NCI-H2196 treated with DMSO at 0.1 percent for 48 hours (cell line): ENCODE measurements at regions not wholly inside any gene's neighbourhood (a gene's known extent, or its start where the extent isn't known, plus 50 kb on each side); places are given as distances from the start of the nearest gene placed in this dataset.
A peak's percentile ranks its signal among the peaks of the same experiment; 100 is the strongest.

Experiments
- DNase-seq: peaks from one replicate; lab custom pipeline; 2025; ENCODE audit not compliant: unreplicated experiment; lab: John Stamatoyannopoulos, UW

- DNase-seq = no peak
Observed at GRCh38 chr20:61162451-61162850, 89.6 kb upstream of the CDH4 start.

- no peak for DNase-seq
Observed at GRCh38 chr20:61163031-61163430, 89.0 kb upstream of the CDH4 start.

- DNase-seq = no peak
Observed at GRCh38 chr20:61166324-61166723, 85.7 kb upstream of the CDH4 start.

GRCh38 chr20:61168605-61169004 lies 83.5 kb upstream of the CDH4 start:
- no peak for DNase-seq

GRCh38 chr20:61169874-61170273 lies 82.2 kb upstream of the CDH4 start:
- no peak for DNase-seq

- no peak for DNase-seq
Observed at GRCh38 chr20:61170496-61171320, 81.4 kb upstream of the CDH4 start.

- no peak for DNase-seq
Observed at GRCh38 chr20:61173267-61173666, 78.8 kb upstream of the CDH4 start.

- no peak for DNase-seq
Observed at GRCh38 chr20:61173961-61174725, 77.9 kb upstream of the CDH4 start.

- no peak for DNase-seq
Observed at GRCh38 chr20:61176874-61177273, 75.2 kb upstream of the CDH4 start.

- no peak for DNase-seq
Observed at GRCh38 chr20:61178551-61179071, 73.5 kb upstream of the CDH4 start.

GRCh38 chr20:61184194-61184593 lies 67.9 kb upstream of the CDH4 start:
- no peak for DNase-seq

- DNase-seq = no peak
Observed at GRCh38 chr20:61185181-61185580, 66.9 kb upstream of the CDH4 start.

GRCh38 chr20:61185841-61186601 lies 66.0 kb upstream of the CDH4 start:
- DNase-seq = no peak

- peak; percentile 25 for DNase-seq
Observed at GRCh38 chr20:61186771-61187472, 65.1 kb upstream of the CDH4 start.

- DNase-seq = no peak
Observed at GRCh38 chr20:61189534-61189933, 62.5 kb upstream of the CDH4 start.

GRCh38 chr20:61191096-61191495 lies 61.0 kb upstream of the CDH4 start:
- no peak for DNase-seq

- DNase-seq = no peak
Observed at GRCh38 chr20:61192337-61192950, 59.6 kb upstream of the CDH4 start.

- no peak for DNase-seq
Observed at GRCh38 chr20:61193164-61193563, 58.9 kb upstream of the CDH4 start.
